ENCODE measurements at regions not wholly inside any gene's neighbourhood (a gene's known extent, or its start where the extent isn't known, plus 50 kb on each side); places are given as distances from the start of the nearest gene placed in this dataset.
A peak's percentile ranks its signal among the peaks of the same experiment; 100 is the strongest.
"Not testable (repeated sequence)": the region's sequence is repeated elsewhere in the genome, so short reads cannot be mapped to it uniquely, and the experiment has no call there.

GRCh38 chr5:123700624-123701287 is 188.8 kb downstream of the CSNK1G3 start:
- H3K36me3 Mint-ChIP-seq, result peaks cover 2% of the 10 kb centered on the region
- ATAC-seq (ENCODE audit: low read depth) (no peak), DNase-seq (ENCODE audit: low spot score in 2 of 2) (no peak)
- H3K27ac Mint-ChIP-seq, result no peak overlapping the region
- no peaks in the 10 kb centered on the region for H3K4me1 Mint-ChIP-seq
- H3K9me3 Mint-ChIP-seq, result peaks cover 2% of the 10 kb centered on the region
- peaks cover 3% of the 10 kb centered on the region for H3K27me3 Mint-ChIP-seq
- no peak overlapping the region for H3K4me3 Mint-ChIP-seq

- no peaks in the 10 kb centered on the region for H3K4me1 Mint-ChIP-seq
- peaks cover 2% of the 10 kb centered on the region for H3K36me3 Mint-ChIP-seq
- DNase-seq (ENCODE audit: low spot score in 2 of 2), result no peak
- peaks cover 3% of the 10 kb centered on the region for H3K27me3 Mint-ChIP-seq
- no peak overlapping the region for H3K27ac Mint-ChIP-seq
- no peak for ATAC-seq (ENCODE audit: low read depth)
- no peak overlapping the region for H3K4me3 Mint-ChIP-seq
- H3K9me3 Mint-ChIP-seq, result peaks cover 2% of the 10 kb centered on the region
Observed at GRCh38 chr5:123699571-123699970, 187.6 kb downstream of the CSNK1G3 start.

GRCh38 chr5:123698937-123699336 is 187.0 kb downstream of the CSNK1G3 start:
- H3K27ac Mint-ChIP-seq; H3K27me3 Mint-ChIP-seq; H3K36me3 Mint-ChIP-seq; H3K4me3 Mint-ChIP-seq; DNase-seq (ENCODE audit: low spot score in 2 of 2); H3K9me3 Mint-ChIP-seq; ATAC-seq (ENCODE audit: low read depth); H3K4me1 Mint-ChIP-seq: not testable (repeated sequence)

GRCh38 chr5:123696921-123697341 is 185.0 kb downstream of the CSNK1G3 start:
- peaks cover 2% of the 10 kb centered on the region for H3K36me3 Mint-ChIP-seq
- no peaks in the 10 kb centered on the region for H3K4me1 Mint-ChIP-seq
- peaks cover 2% of the 10 kb centered on the region for H3K9me3 Mint-ChIP-seq
- H3K27me3 Mint-ChIP-seq, result peaks cover 1% of the 10 kb centered on the region
- no peak overlapping the region for H3K27ac Mint-ChIP-seq
- no peak overlapping the region for H3K4me3 Mint-ChIP-seq
- no peak for ATAC-seq (ENCODE audit: low read depth)
- DNase-seq (ENCODE audit: low spot score in 2 of 2), result no peak

GRCh38 chr5:123690821-123691220 is 178.8 kb downstream of the CSNK1G3 start:
- no peak for DNase-seq (ENCODE audit: low spot score in 2 of 2)
- no peaks in the 10 kb centered on the region for H3K36me3 Mint-ChIP-seq
- H3K4me3 Mint-ChIP-seq, result no peak overlapping the region
- no peaks in the 10 kb centered on the region for H3K4me1 Mint-ChIP-seq
- peaks cover 3% of the 10 kb centered on the region for H3K9me3 Mint-ChIP-seq
- H3K27me3 Mint-ChIP-seq, result no peaks in the 10 kb centered on the region
- H3K27ac Mint-ChIP-seq, result no peak overlapping the region
- no peak for ATAC-seq (ENCODE audit: low read depth)

- no peaks in the 10 kb centered on the region for H3K4me1 Mint-ChIP-seq
- no peak overlapping the region for H3K27ac Mint-ChIP-seq
- peaks cover 3% of the 10 kb centered on the region for H3K27me3 Mint-ChIP-seq
- ATAC-seq (ENCODE audit: low read depth) (no peak), DNase-seq (ENCODE audit: low spot score in 2 of 2) (no peak)
- H3K9me3 Mint-ChIP-seq, result peaks cover 12% of the 10 kb centered on the region
- peaks cover 3% of the 10 kb centered on the region for H3K36me3 Mint-ChIP-seq
- no peak overlapping the region for H3K4me3 Mint-ChIP-seq
Observed at GRCh38 chr5:123681061-123681460, 169.1 kb downstream of the CSNK1G3 start.

- DNase-seq (ENCODE audit: low spot score in 2 of 2) (no peak), ATAC-seq (ENCODE audit: low read depth) (no peak)
- Mint-ChIP-seq H3K36me3 (no peaks in the 10 kb centered on the region), H3K4me1 (no peaks in the 10 kb centered on the region), H3K27ac (no peak overlapping the region), H3K9me3 (no peaks in the 10 kb centered on the region), H3K4me3 (no peak overlapping the region), H3K27me3 (no peaks in the 10 kb centered on the region)
Observed at GRCh38 chr5:123673107-123673506, 161.1 kb downstream of the CSNK1G3 start.

GRCh38 chr5:123671711-123672456 is 159.9 kb downstream of the CSNK1G3 start:
- no peaks in the 10 kb centered on the region for H3K27me3 Mint-ChIP-seq
- H3K4me1 Mint-ChIP-seq, result no peaks in the 10 kb centered on the region
- no peak for ATAC-seq (ENCODE audit: low read depth)
- no peak for DNase-seq (ENCODE audit: low spot score in 2 of 2)
- H3K4me3 Mint-ChIP-seq, result no peak overlapping the region
- no peak overlapping the region for H3K27ac Mint-ChIP-seq
- no peaks in the 10 kb centered on the region for H3K9me3 Mint-ChIP-seq
- no peaks in the 10 kb centered on the region for H3K36me3 Mint-ChIP-seq

GRCh38 chr5:123671042-123671441 is 159.1 kb downstream of the CSNK1G3 start:
- no peaks in the 10 kb centered on the region for H3K9me3 Mint-ChIP-seq
- no peak overlapping the region for H3K4me3 Mint-ChIP-seq
- no peak overlapping the region for H3K27ac Mint-ChIP-seq
- peak; percentile 14 for ATAC-seq (ENCODE audit: low read depth)
- peak; percentile 45 to 56 for DNase-seq (ENCODE audit: low spot score in 2 of 2)
- no peaks in the 10 kb centered on the region for H3K4me1 Mint-ChIP-seq
- H3K27me3 Mint-ChIP-seq, result no peaks in the 10 kb centered on the region
- H3K36me3 Mint-ChIP-seq, result no peaks in the 10 kb centered on the region
